Right lobe of liver (tissue), 6 donors: ENCODE measurements at regions not wholly inside any gene's neighbourhood (a gene's known extent, or its start where the extent isn't known, plus 50 kb on each side); places are given as distances from the start of the nearest gene placed in this dataset.
"Not testable (repeated sequence)": the region's sequence is repeated elsewhere in the genome, so short reads cannot be mapped to it uniquely, and the experiment has no call there.

Experiments used
- ATAC-seq, 4 donors: fragments of 200-7000 bp; cut with Tn5 transposase; one replicate each; pipeline ENCODE4 v1.9.1; 2020; ENCODE audit warnings: mild to moderate bottlenecking in 4 of 4, moderate library complexity in 4 of 4
- DNase-seq, 3 donors: peaks; one replicate each; pipeline ENCODE4 v3.0.0-alpha.2; 2020
- H3K27ac ChIP-seq, 3 donors: fragments of 200-600 bp; one replicate each; pipeline ENCODE4 v1.8.0; 2022
- H3K27me3 ChIP-seq, 2 donors: fragments of 200-600 bp; one replicate each; pipeline ENCODE4 v1.8.0; 2022
- H3K36me3 ChIP-seq, 4 donors: fragments of 200-600 bp; sonication (generic) in 1 of 4; one replicate each; pipeline versions ENCODE4 v1.5.1 to v1.8.0; 2017 to 2022; ENCODE audit warnings: control low read depth in 1 of 4
- H3K4me1 ChIP-seq, 4 donors: fragments of 200-600 bp; sonication (generic) in 1 of 4; one replicate each; pipeline versions ENCODE4 v1.5.1 to v1.8.0; 2017 to 2022; ENCODE audit warnings: control low read depth in 1 of 4
- H3K4me3 ChIP-seq, 3 donors: fragments of 200-600 bp; one replicate each; pipeline ENCODE4 v1.8.0; 2022
- H3K9me3 ChIP-seq, 4 donors: fragments of 200-600 bp; sonication (generic) in 1 of 4; one replicate each; pipeline versions ENCODE4 v1.5.1 to v1.8.0; 2017 to 2022; ENCODE audit warnings: control low read depth in 1 of 4
- CTCF ChIP-seq, 4 donors: fragments of 200-600 bp in 3 of 4; fragments of 450-650 bp in 1 of 4; IDR thresholded peaks; one replicate each; pipeline versions ENCODE4 v1.5.1 to v1.8.0; 2016 to 2022; ENCODE audit warnings: antibody characterized with exemption in 4 of 4, mild to moderate bottlenecking in 2 of 4
- POLR2A ChIP-seq: fragments of 450-650 bp; IDR thresholded peaks from one replicate; pipeline ENCODE4 v1.6.1; 2017; ENCODE audit warnings: antibody characterized with exemption, mild to moderate bottlenecking
- WGBS: methylation state at CpG from one replicate; pipeline ENCODE4 v1.1.6; 2018; ENCODE audit warnings: low coverage, low lambda C conversion rate; ENCODE audit not compliant: insufficient coverage; ENCODE audit errors: missing lambda C conversion rate; 5-methylcytosine and 5-hydroxymethylcytosine counted together
- intact Hi-C, 2 donors: fragments of 100-400 bp; cut with DNase I; formaldehyde crosslinking; loops; one replicate each; pipeline versions ENCODE4 v1.11.2 to v1.14.1; 2022
- donor health status: DM: no; HTN: yes; CAD: no.
- donor health status: DM: no; HTN: no; CAD: no.
- donor health status: DM: no; HTN: no; CAD: no.
- donor health status: DM: no; HTN: yes; CAD: no.
- donor health status: DM: no; HTN: yes; CAD: no.

- TF ChIP-seq CTCF (IDR thresholded peaks at IDR 0.05) (no peak), POLR2A (no peak)
- ATAC-seq = no peak
- H3K36me3 ChIP-seq = no peaks in the 10 kb centered on the region
- intact Hi-C loops = no loop called here
- no peaks in the 10 kb centered on the region for H3K4me1 ChIP-seq
- no peak overlapping the region for H3K4me3 ChIP-seq
- no peak overlapping the region for H3K27ac ChIP-seq
- 70% methylated on average over 9 of the region's 9 CpGs for WGBS
- no peaks in the 10 kb centered on the region for H3K9me3 ChIP-seq
- no peaks in the 10 kb centered on the region for H3K27me3 ChIP-seq
- DNase-seq = no peak
Observed at GRCh38 chr4:42309361-42310260, 87.7 kb upstream of the SHISA3 start.

- intact Hi-C loops = no loop called here
- WGBS = 46% methylated on average over 3 of the region's 5 CpGs
- Histone ChIP-seq H3K9me3 (no peaks in the 10 kb centered on the region), H3K4me1 (no peaks in the 10 kb centered on the region), H3K4me3 (no peak overlapping the region), H3K27ac (no peak overlapping the region), H3K36me3 (no peaks in the 10 kb centered on the region), H3K27me3 (no peaks in the 10 kb centered on the region)
- ATAC-seq = no peak
- DNase-seq = no peak
- TF ChIP-seq CTCF (IDR thresholded peaks at IDR 0.05) = no peak
- TF ChIP-seq POLR2A = no peak
Observed at GRCh38 chr4:42310358-42310757, 86.9 kb upstream of the SHISA3 start.

GRCh38 chr4:42310806-42311205 is 86.5 kb upstream of the SHISA3 start:
- TF ChIP-seq CTCF (IDR thresholded peaks at IDR 0.05) (no peak), POLR2A (no peak)
- ATAC-seq (no peak), DNase-seq (no peak)
- Histone ChIP-seq H3K36me3 (no peaks in the 10 kb centered on the region), H3K4me1 (no peaks in the 10 kb centered on the region), H3K4me3 (no peak overlapping the region), H3K9me3 (no peaks in the 10 kb centered on the region), H3K27me3 (no peaks in the 10 kb centered on the region), H3K27ac (no peak overlapping the region)
- 91% methylated on average over 3 of the region's 5 CpGs for WGBS
- intact Hi-C loops = no loop called here

GRCh38 chr4:42311591-42311990 is 85.7 kb upstream of the SHISA3 start:
- WGBS = 53% methylated on average over 2 of the region's 3 CpGs
- no peaks in the 10 kb centered on the region for H3K4me1 ChIP-seq
- intact Hi-C loops = no loop called here
- ATAC-seq (no peak), DNase-seq (no peak)
- no peaks in the 10 kb centered on the region for H3K27me3 ChIP-seq
- no peak for TF ChIP-seq POLR2A
- no peak for TF ChIP-seq CTCF (IDR thresholded peaks at IDR 0.05)
- no peak overlapping the region for H3K4me3 ChIP-seq
- no peak overlapping the region for H3K27ac ChIP-seq
- no peaks in the 10 kb centered on the region for H3K9me3 ChIP-seq
- no peaks in the 10 kb centered on the region for H3K36me3 ChIP-seq

GRCh38 chr4:42313420-42313819 is 83.9 kb upstream of the SHISA3 start:
- H3K9me3 ChIP-seq, intact Hi-C loops, H3K27me3 ChIP-seq, H3K4me1 ChIP-seq, H3K4me3 ChIP-seq, H3K36me3 ChIP-seq, DNase-seq, ATAC-seq, H3K27ac ChIP-seq: not testable (repeated sequence)
- 57% methylated on average over 6 of the region's 6 CpGs for WGBS
